Karpas-422 (cell line): ENCODE measurements at regions not wholly inside any gene's neighbourhood (a gene's known extent, or its start where the extent isn't known, plus 50 kb on each side); places are given as distances from the start of the nearest gene placed in this dataset.

ENCODE experiments used
- DNase-seq: peaks from one replicate; pipeline ENCODE4 v3.0.0-alpha.2; 2015
- H2AFZ ChIP-seq: fragments of 200-600 bp; sonication (generic); 2 replicates; pipeline ENCODE4 v1.6.1; 2014; ENCODE audit warnings: antibody characterized with exemption, low read length, mixed read lengths
- H3K27ac ChIP-seq: fragments of 200-600 bp; sonication (generic); 2 replicates; pipeline ENCODE4 v1.5.1; 2014; ENCODE audit warnings: mild to moderate bottlenecking, low read length, moderate library complexity
- H3K27me3 ChIP-seq: fragments of 200-600 bp; sonication (generic); 2 replicates; pipeline ENCODE4 v1.6.1; 2014; ENCODE audit warnings: low read length, mixed read lengths
- H3K36me3 ChIP-seq: fragments of 200-600 bp; sonication (generic); 2 replicates; pipeline ENCODE4 v1.6.1; 2014; ENCODE audit warnings: low read length, mixed read lengths; ENCODE audit not compliant: insufficient read depth
- H3K4me1 ChIP-seq: fragments of 200-600 bp; sonication (generic); 2 replicates; pipeline ENCODE4 v1.6.1; 2014; ENCODE audit warnings: mild to moderate bottlenecking, low read length, mixed read lengths
- H3K4me2 ChIP-seq: fragments of 200-600 bp; sonication (generic); 2 replicates; pipeline ENCODE4 v1.6.1; 2014; ENCODE audit warnings: low read length, low read depth, mild to moderate bottlenecking; ENCODE audit not compliant: poor library complexity, severe bottlenecking
- H3K4me3 ChIP-seq: fragments of 200-600 bp; sonication (generic); 2 replicates; pipeline ENCODE4 v1.5.1; 2014; ENCODE audit warnings: mild to moderate bottlenecking, antibody characterized with exemption, low read length, mixed read lengths
- H3K79me2 ChIP-seq: fragments of 200-600 bp; sonication (generic); 2 replicates; pipeline ENCODE4 v1.6.1; 2014; ENCODE audit warnings: mild to moderate bottlenecking, low read length, mixed read lengths
- H3K9ac ChIP-seq: fragments of 200-600 bp; sonication (generic); 2 replicates; pipeline ENCODE4 v1.6.0; 2014; ENCODE audit warnings: low read length
- H3K9me2 ChIP-seq: fragments of 200-600 bp; sonication (generic), shearing (Covaris generic); replicated peaks from 2 replicates; pipeline ENCODE4 v1.6.0; 2014; ENCODE audit warnings: mild to moderate bottlenecking, low read length, moderate library complexity; ENCODE audit not compliant: insufficient read depth
- H3K9me3 ChIP-seq: fragments of 300-700, 200-600 bp; sonication (generic); 2 replicates; pipeline ENCODE4 v1.6.1; 2014; ENCODE audit warnings: low read length, mixed read lengths
- H4K20me1 ChIP-seq: fragments of 200-600 bp; sonication (generic); 2 replicates; pipeline ENCODE4 v1.6.1; 2014; ENCODE audit warnings: mild to moderate bottlenecking, antibody characterized with exemption, low read length, low read depth; ENCODE audit not compliant: insufficient read depth

DNA sequence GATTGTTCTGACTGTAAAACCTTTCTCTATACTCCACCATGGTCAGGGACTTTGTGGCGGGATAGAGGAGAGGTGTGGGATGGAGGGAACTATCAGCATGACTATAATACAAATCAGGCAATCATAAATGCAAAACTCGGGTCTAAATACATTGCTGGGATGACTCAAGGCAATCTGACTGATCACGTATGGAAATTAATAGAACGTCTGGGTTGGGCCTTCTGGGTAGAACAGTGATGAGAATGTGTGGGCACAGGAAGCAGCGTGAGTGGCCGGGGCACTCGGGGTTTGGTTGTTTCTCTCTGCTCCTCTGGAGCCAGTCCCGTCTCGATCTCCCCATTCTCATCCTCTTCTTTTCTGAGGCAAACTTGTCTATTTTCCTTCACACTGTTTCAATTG is 485.8 kb downstream of the VRK1 start:
- no peak overlapping the region for H3K27ac ChIP-seq
- H3K27me3 ChIP-seq: 0 out of 2 replicates have a peak, but pooled peaks cover 4% of the 10 kb centered on the region
- H2AFZ ChIP-seq: peak overlapping the region; percentile 15; the same call in 1 of the 2 replicates
- no peaks in the 10 kb centered on the region for H3K79me2 ChIP-seq
- H3K4me3 ChIP-seq: no peak overlapping the region
- peak; percentile 67 for DNase-seq
- H3K4me1 ChIP-seq: peaks cover 12% of the 10 kb centered on the region
- no peaks in the 10 kb centered on the region for H3K36me3 ChIP-seq
- H3K9me3 ChIP-seq: no peaks in the 10 kb centered on the region
- H3K9me2 ChIP-seq: no peaks in the 10 kb centered on the region
- H3K4me2 ChIP-seq: peak overlapping the region; percentile 42
- H3K9ac ChIP-seq: no peak overlapping the region
- H4K20me1 ChIP-seq: no peaks in the 10 kb centered on the region

DNA sequence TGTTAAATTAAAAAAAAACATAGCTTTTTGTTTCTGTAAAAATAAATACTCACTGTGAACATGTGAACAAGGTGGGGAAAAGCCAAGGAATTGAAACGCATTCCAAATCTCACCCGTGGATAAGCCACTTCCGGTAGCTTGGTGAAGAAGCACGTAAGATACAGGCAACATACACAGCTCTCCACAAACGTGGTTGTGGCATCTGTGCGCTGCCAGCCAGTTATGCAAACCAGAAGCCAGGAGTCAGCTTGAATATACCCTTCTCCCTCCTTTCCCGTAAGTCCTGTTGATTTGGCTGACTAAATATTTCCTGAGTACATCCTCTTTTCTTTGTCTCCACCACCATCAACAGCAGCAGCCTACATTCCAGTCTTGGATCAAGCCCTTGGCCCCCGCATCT is 486.2 kb downstream of the VRK1 start:
- Histone ChIP-seq H3K27ac (no peak overlapping the region), H4K20me1 (no peaks in the 10 kb centered on the region), H3K79me2 (no peaks in the 10 kb centered on the region), H3K9me2 (no peaks in the 10 kb centered on the region), H3K9me3 (no peaks in the 10 kb centered on the region), H3K4me3 (no peak overlapping the region), H2AFZ (peak overlapping the region; percentile 15; the same call in 1 of the 2 replicates), H3K4me1 (peaks cover 12% of the 10 kb centered on the region), H3K4me2 (peak overlapping the region; percentile 42), H3K9ac (no peak overlapping the region), H3K36me3 (no peaks in the 10 kb centered on the region), H3K27me3 (0 out of 2 replicates have a peak, but pooled peaks cover 4% of the 10 kb centered on the region)
- DNase-seq: no peak

DNA sequence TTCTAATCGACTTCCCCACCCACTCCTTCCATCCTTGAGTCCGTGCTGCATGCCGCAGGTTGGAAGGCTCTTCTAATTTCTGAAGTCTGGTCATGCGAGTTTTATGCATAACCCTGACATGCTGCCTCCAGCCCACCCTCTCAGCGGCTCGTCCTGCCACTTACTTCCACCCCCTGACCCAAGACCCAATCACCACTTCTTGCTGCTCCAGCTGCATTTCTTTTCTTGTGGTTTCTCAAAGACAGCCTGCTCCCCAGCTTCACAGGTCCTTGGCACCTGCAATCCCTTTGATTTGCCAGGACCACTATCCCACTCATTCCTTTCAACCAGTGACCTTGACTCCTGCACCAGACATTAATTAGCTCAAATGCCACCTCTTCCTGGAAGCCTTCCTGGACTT is 486.7 kb downstream of the VRK1 start:
- Histone ChIP-seq H3K4me1 (peaks cover 12% of the 10 kb centered on the region), H2AFZ (no peak overlapping the region), H3K36me3 (no peaks in the 10 kb centered on the region), H4K20me1 (no peaks in the 10 kb centered on the region), H3K4me3 (no peak overlapping the region), H3K4me2 (no peak overlapping the region), H3K9me3 (no peaks in the 10 kb centered on the region), H3K27me3 (0 out of 2 replicates have a peak, but pooled peaks cover 4% of the 10 kb centered on the region), H3K27ac (no peak overlapping the region), H3K9ac (no peak overlapping the region), H3K79me2 (no peaks in the 10 kb centered on the region), H3K9me2 (no peaks in the 10 kb centered on the region)
- DNase-seq: no peak

DNA sequence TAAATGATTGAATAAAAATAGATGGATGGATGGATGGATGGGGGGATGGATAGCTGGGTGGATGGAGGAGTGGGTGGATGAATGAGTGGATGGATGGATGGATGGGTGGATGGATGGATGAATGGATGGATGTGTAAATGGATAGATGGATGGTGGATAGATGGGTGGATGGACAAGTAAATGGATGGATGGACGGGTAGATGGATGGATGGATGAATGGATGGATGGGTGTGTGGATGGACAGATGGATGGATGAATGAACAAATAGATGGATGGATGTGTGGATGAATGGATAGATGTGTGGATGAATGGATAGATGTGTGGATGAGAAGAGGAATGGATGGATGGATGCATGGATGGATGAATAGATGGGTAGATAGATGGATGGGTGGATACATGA is 490.8 kb downstream of the VRK1 start:
- Histone ChIP-seq H3K36me3 (no peaks in the 10 kb centered on the region), H3K4me1 (peaks cover 6% of the 10 kb centered on the region), H3K9me3 (no peaks in the 10 kb centered on the region), H3K9ac (no peak overlapping the region), H3K27me3 (0 out of 2 replicates have a peak, but pooled peaks cover 4% of the 10 kb centered on the region), H3K4me3 (no peak overlapping the region), H4K20me1 (no peaks in the 10 kb centered on the region; the same call in 1 of the 2 replicates), H3K27ac (no peak overlapping the region), H3K9me2 (no peaks in the 10 kb centered on the region), H3K79me2 (no peaks in the 10 kb centered on the region), H3K4me2 (no peak overlapping the region), H2AFZ (no peak overlapping the region)
- DNase-seq: no peak

DNA sequence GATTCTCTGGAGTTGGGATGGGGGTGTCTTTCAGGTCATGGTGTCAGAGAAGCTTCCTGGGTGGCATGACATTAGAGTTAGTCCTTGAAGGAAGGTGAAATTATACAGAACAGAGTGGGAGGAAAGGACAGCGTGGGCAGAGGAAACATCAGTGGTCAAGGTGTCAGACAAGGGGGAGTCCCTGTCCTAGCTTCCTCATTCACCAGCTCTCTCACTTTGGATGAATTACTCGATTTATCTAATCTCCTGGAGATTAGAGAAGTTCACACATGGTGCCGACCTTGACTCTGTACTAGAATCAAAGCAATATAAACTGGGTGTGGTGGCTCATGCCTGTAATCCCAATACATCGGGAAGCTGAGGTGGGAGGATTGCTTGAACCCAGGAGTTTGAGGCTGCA is 492.9 kb downstream of the VRK1 start:
- Histone ChIP-seq H3K27me3 (0 out of 2 replicates have a peak, but pooled peaks cover 4% of the 10 kb centered on the region), H3K36me3 (no peaks in the 10 kb centered on the region), H3K4me1 (no peaks in the 10 kb centered on the region), H2AFZ (no peak overlapping the region), H3K79me2 (no peaks in the 10 kb centered on the region), H3K9me3 (no peaks in the 10 kb centered on the region), H3K4me3 (no peak overlapping the region), H4K20me1 (no peaks in the 10 kb centered on the region; the same call in 1 of the 2 replicates), H3K4me2 (no peak overlapping the region), H3K9ac (no peak overlapping the region), H3K9me2 (no peaks in the 10 kb centered on the region), H3K27ac (no peak overlapping the region)
- DNase-seq: no peak

DNA sequence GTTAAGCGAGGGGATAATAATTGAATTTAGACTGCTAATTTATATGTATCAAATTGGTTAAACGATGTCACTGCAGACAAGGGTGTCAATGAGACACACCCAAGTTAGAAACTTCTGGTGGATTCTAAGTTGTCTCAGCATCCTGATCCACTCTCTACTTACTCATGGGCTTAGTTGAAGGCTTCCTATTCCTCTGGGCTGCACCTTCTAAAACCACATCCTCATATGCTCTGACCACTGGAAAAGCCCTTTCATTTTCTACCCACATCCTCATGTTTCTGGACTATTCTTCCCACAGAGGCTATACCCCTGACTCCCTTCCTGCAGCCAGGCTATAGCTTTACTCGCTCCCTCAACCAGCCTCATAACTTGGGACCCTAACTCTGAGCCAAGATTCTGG is 493.8 kb downstream of the VRK1 start:
- H3K36me3 ChIP-seq: no peaks in the 10 kb centered on the region
- no peak overlapping the region for H3K4me3 ChIP-seq
- no peaks in the 10 kb centered on the region for H3K9me2 ChIP-seq
- H3K27me3 ChIP-seq: 0 out of 2 replicates have a peak, but pooled peaks cover 4% of the 10 kb centered on the region
- H3K9ac ChIP-seq: no peak overlapping the region
- no peaks in the 10 kb centered on the region for H3K4me1 ChIP-seq
- H3K27ac ChIP-seq: no peak overlapping the region
- no peaks in the 10 kb centered on the region for H3K79me2 ChIP-seq
- H3K4me2 ChIP-seq: no peak overlapping the region
- no peaks in the 10 kb centered on the region; the same call in 1 of the 2 replicates for H4K20me1 ChIP-seq
- no peak for DNase-seq
- no peaks in the 10 kb centered on the region for H3K9me3 ChIP-seq
- no peak overlapping the region for H2AFZ ChIP-seq

DNA sequence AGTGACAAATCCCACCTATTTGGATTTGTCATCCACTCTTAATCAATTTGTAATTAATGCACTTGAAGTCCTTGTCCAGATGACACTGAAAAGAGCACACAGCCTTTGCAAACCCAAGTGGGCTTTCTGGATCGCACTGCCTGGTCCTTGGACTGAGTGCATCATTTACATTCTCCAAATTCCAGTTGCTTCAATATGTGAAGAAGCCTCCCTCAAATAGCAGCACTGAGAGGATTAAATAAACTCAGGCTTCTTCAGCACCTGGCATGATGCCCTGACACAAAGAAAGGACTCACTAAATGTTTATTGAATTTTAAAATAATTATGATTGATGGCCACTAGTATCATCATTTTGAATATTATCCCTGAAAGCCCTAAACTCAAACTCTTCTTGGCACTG is 496.5 kb downstream of the VRK1 start:
- H3K4me2 ChIP-seq: no peak overlapping the region
- no peak for DNase-seq
- no peaks in the 10 kb centered on the region for H3K4me1 ChIP-seq
- no peak overlapping the region for H3K9ac ChIP-seq
- no peak overlapping the region for H3K4me3 ChIP-seq
- no peaks in the 10 kb centered on the region; the same call in 1 of the 2 replicates for H4K20me1 ChIP-seq
- no peak overlapping the region for H2AFZ ChIP-seq
- no peaks in the 10 kb centered on the region for H3K36me3 ChIP-seq
- no peaks in the 10 kb centered on the region for H3K9me3 ChIP-seq
- no peak overlapping the region for H3K27ac ChIP-seq
- H3K9me2 ChIP-seq: no peaks in the 10 kb centered on the region
- H3K27me3 ChIP-seq: no peaks in the 10 kb centered on the region
- no peaks in the 10 kb centered on the region for H3K79me2 ChIP-seq

DNA sequence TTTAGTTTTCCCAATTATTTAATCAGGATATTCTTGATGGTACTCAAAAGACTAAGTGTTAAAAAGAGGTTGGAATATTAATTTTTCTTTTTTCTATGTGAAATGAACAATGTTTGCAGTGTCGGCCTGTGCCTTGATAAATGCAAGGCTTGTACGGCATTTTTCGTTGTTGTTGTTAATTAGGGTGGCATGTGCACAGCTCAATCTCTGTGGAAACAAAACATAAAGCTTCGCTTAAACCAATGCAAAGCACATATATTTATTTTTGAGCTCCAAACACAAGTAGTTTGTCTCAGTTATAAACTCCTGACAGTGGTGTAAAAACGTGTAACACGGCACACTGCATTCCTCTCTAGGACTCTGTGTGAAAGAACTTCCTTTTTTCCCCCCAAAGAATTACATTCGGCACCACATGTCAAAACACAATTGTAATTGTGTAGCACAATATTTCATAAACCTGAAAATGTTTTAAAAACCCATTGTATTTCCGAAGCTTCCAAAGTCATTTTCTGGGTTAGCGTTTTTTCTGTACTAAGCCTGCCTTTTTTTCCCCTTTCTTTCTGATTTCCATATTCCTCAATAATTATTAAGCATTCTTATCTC is 498.0 kb downstream of the VRK1 start:
- no peaks in the 10 kb centered on the region for H3K9me3 ChIP-seq
- H3K4me3 ChIP-seq: no peak overlapping the region
- H3K27ac ChIP-seq: no peak overlapping the region
- no peak overlapping the region for H3K9ac ChIP-seq
- H3K36me3 ChIP-seq: no peaks in the 10 kb centered on the region
- no peaks in the 10 kb centered on the region for H3K27me3 ChIP-seq
- no peak overlapping the region for H2AFZ ChIP-seq
- no peak for DNase-seq
- H4K20me1 ChIP-seq: no peaks in the 10 kb centered on the region; the same call in 1 of the 2 replicates
- no peaks in the 10 kb centered on the region for H3K79me2 ChIP-seq
- no peaks in the 10 kb centered on the region for H3K4me1 ChIP-seq
- H3K9me2 ChIP-seq: no peaks in the 10 kb centered on the region
- no peak overlapping the region for H3K4me2 ChIP-seq
